ENCODE measurements at regions not wholly inside any gene's neighbourhood (a gene's known extent, or its start where the extent isn't known, plus 50 kb on each side); places are given as distances from the start of the nearest gene placed in this dataset.

GRCh38 chr2:142395291-142395690 is 264.5 kb upstream of the LRP1B start:
- Histone ChIP-seq H4K20me1 (ENCODE audit: control insufficient read depth, insufficient read depth, insufficient read length) (no peaks in the 10 kb centered on the region), H3K4me1 (ENCODE audit: insufficient read depth, low read length) (no peaks in the 10 kb centered on the region), H3K4ac (ENCODE audit: low read depth, low read length) (no peak overlapping the region), H3K9ac (ENCODE audit: extremely low read depth, insufficient read length, low read length) (no peak overlapping the region), H3K18ac (ENCODE audit: insufficient read length, low read depth, low read length) (no peak overlapping the region), H2BK15ac (ENCODE audit: low read depth, low read length) (no peak overlapping the region), H3K27me3 (ENCODE audit: insufficient read depth, low read length) (no peaks in the 10 kb centered on the region), H3K9me3 (ENCODE audit: control insufficient read depth, low read depth, low read length) (peaks cover 11% of the 10 kb centered on the region), H3K79me2 (ENCODE audit: insufficient read depth, low read length) (no peaks in the 10 kb centered on the region), H3K56ac (ENCODE audit: insufficient read length, low read depth, low read length) (no peak overlapping the region), H2AFZ (ENCODE audit: low read length) (no peak overlapping the region), H3K14ac (ENCODE audit: insufficient read depth, low read length) (no peak overlapping the region), H3K27ac (ENCODE audit: insufficient read length, low read depth, low read length) (no peak overlapping the region), H2BK5ac (ENCODE audit: insufficient read length, low read length) (no peak overlapping the region), H2BK12ac (ENCODE audit: insufficient read length, low read depth, low read length) (no peak overlapping the region), H3T11ph (ENCODE audit: low read length) (no peak overlapping the region), H2AK5ac (ENCODE audit: insufficient read length, low read length) (no peak overlapping the region), H3K23me2 (ENCODE audit: insufficient read length, low read depth, low read length, poor library complexity, severe bottlenecking) (no peaks in the 10 kb centered on the region), H3K79me1 (ENCODE audit: insufficient read depth, low read depth, low read length, poor library complexity, severe bottlenecking) (no peaks in the 10 kb centered on the region), H3K4me2 (ENCODE audit: insufficient read depth, insufficient read length, low read length) (no peak overlapping the region), H4K91ac (ENCODE audit: insufficient read length, low read depth, low read length) (no peak overlapping the region), H2BK120ac (ENCODE audit: low read depth, low read length, poor library complexity, severe bottlenecking) (no peak overlapping the region), H4K8ac (replicated peaks; ENCODE audit: insufficient read length, low read depth, low read length) (no peak overlapping the region), H4K5ac (ENCODE audit: insufficient read length, low read depth, low read length) (no peak overlapping the region), H2BK20ac (ENCODE audit: low read depth, low read length, poor library complexity, severe bottlenecking) (no peak overlapping the region), H3K23ac (ENCODE audit: insufficient read length, low read depth, low read length) (no peak overlapping the region)
- no peak for DNase-seq
- H3K4me1 Mint-ChIP-seq, result no peaks in the 10 kb centered on the region
- no peaks in the 10 kb centered on the region for H3K27me3 Mint-ChIP-seq (ENCODE audit: low read depth)
- WGBS (ENCODE audit: extremely low coverage, insufficient read length, low lambda C conversion rate), result no CpG with 5 or more reads among the region's 1 CpG
- peaks cover 7 to 20% (median 15%) of the 10 kb centered on the region in 3 experiments; a peak in 4 of 7 replicates for H3K36me3 Mint-ChIP-seq (ENCODE audit: insufficient read depth in 1 of 3, low read depth in 3 of 3)
- H3K27ac Mint-ChIP-seq, result no peak overlapping the region
- no peak for TF ChIP-seq CTCF (conservative IDR thresholded peaks at IDR 0.05)
- peaks cover 25 to 27% of the 10 kb centered on the region in 2 experiments for H3K9me3 Mint-ChIP-seq
- no peak overlapping the region for H3K4me3 Mint-ChIP-seq

Data from H9 (cell line).